Activated CD4-positive, alpha-beta T cell treated with anti-CD3 and anti-CD28 coated beads, Interleukin-2, Interleukin-6, amounts not matched to agents 100 ng/mL and 50 ng/mL, durations not matched to agents 16 hours and 8 hours (primary cell): ENCODE measurements at regions not wholly inside any gene's neighbourhood (a gene's known extent, or its start where the extent isn't known, plus 50 kb on each side); places are given as distances from the start of the nearest gene placed in this dataset.

ENCODE experiments used
- DNase-seq: peaks from one replicate; pipeline ENCODE4 v3.0.0-alpha.2; 2020

DNA sequence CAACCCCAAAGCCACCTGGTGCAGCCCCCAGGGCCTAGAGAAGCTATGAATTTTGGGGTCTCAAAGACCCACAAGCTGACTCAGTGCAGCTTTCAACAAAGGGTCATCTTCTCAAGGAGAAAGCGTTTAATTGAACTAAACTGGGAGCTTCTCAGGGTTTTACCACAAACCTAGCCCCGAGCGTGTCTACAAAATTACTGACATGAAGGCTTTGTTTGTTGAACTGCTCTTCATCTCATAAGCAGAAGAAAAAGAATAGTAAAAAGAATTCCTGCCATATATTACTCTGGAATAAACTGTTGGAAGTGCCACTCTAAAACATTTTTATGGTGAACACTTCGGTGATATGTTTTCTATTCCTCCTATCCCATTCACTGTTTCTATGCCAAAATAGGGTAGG lies 50.8 kb upstream of the INCENP start:
- no peak for DNase-seq

- no peak for DNase-seq
Measured at GRCh38 chr11:62071408-62071807, 52.4 kb upstream of the INCENP start.

GRCh38 chr11:62069986-62070919 lies 53.6 kb upstream of the INCENP start:
- no peak for DNase-seq

- peak; percentile 56 for DNase-seq
Measured at GRCh38 chr11:62069374-62069773, 54.4 kb upstream of the INCENP start.

DNA sequence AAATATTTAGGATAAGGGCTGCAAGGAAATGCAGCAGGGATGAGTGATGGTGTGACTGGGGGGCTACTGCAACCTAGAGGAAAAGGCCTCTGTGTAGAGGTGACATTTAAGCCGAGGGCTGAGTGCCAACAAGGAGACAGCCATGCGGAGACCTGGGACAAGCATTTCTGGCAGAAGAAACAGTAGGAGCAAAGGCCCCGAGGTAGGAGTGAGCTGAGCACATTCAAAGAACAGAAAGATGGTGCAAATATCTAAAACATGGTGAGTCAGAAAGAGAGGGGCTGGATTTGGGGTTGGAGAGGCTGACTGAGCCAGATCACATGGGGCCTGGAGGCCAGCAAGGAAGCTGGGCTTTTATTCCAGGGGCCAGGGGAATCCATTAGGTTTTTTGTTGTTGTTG lies 55.1 kb upstream of the INCENP start:
- no peak for DNase-seq

DNA sequence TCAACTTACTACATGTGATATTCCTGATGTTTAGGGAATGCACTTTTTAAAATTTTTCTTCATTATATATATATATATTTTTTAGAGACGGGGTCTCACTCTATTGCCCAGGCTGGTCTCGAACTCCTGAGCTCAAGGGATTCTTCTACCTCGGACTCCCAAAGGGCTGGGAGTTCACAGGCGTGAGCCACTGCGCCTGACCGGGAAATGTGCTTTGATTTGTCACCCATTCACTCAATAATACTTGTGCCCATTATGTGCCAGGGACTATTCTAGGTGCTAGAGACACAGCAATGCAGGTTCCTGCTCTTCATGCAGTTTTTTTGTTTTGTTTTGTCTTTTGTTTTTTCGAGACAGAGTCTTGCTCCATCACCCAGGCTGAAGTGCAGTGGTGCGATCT lies 56.1 kb upstream of the INCENP start:
- no peak for DNase-seq

DNA sequence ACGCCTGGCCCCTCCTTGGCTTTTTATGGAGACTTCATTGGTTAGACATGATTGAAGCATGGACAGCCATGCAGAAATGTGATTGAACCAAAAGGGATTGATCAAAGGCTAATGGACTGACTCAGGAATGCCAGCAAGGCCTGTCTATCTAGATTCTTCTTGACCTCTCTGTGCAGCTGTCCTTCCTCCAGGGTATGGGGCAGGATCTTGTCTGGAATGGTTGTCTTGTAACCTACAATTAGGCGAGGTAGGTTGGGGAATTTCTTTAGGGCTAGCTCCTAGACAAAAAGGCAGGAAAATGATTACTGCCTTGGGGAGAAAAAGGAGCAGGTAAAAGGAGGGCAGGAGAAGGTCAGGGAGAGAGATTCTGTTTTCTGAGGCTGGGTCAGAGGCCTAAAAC lies 59.6 kb upstream of the INCENP start:
- no peak for DNase-seq

DNA sequence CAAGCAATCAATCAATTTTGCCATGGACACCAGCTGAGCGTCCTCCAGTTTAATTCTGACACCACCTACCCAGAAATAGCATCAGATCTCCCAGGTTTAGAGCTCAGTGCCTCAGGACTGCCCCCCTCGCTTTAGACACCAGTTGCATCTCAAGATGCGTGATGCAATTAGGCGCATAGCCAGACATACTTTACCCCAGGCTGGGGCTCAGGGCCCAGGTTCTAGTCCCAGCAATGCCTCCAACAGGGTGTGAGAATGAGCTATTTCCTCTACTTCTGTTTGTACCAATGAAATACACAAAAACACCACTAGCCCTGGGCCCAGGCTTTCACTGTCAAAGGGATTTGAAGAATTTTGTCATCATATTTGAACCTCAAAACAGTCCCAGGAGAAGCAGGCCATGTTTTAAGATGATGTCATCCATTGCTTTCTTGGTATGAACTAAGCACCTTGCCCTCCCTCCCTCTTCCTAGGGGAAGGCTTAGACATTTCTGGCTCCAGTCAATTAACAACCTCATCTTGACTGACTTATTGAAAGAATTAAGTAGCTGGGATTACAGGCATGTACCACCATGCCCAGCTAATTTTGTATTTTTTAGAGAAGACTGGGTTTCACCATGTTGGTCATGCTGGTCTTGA lies 61.5 kb upstream of the INCENP start:
- no peak for DNase-seq

GRCh38 chr11:62061356-62062222 lies 62.2 kb upstream of the INCENP start:
- no peak for DNase-seq

GRCh38 chr11:62057069-62057468 lies 66.7 kb upstream of the INCENP start:
- DNase-seq: no peak

GRCh38 chr11:62055970-62056369 lies 67.8 kb upstream of the INCENP start:
- DNase-seq: no peak

DNA sequence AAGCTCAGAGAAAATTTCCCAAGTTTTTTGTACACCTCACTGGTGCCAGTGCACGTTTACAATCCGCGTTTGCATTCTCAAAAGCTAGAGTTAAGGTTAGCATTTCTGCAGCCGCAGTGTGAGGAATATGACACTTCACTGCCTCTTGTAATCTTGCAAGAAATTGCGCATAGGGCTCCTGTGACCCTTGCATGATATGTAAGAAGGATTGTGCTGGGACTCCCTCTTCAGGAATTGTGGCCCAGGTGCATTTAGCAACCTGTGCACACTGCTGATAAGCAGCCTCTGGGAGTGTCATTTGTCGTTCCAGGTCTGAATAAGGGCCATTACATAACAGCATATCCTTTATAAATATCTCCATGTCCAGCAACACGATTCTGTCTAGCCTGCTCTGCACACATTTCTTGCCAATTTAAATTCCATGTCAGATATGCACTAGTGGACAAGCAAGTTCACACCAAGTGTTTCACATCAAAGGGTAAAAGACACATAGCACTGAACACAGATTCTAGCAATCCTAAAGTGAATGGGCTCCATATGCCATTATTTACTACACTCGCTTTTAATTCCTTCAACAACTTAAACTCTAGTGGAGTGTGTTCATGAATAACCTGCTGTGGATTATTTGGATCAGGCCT lies 69.2 kb upstream of the INCENP start:
- no peak for DNase-seq

DNA sequence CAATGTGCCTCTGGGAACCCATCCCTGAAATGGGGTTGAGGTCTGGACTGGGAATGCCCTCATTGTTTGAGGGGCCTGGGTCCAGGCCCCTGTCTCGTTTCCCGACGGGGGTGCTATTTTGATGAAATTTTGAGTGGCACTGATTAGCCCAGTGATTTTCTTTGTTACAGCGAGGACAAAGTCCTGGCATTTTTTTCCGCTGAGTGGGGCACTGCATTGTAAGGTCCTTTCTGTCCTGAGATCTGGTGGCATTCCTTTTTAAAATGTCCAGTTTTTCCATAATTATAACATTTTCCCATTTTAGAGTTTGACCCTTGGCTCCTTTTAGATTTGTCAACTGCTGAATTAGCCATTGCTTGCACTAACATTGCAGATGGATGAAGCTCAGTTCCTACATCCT lies 69.7 kb upstream of the INCENP start:
- no peak for DNase-seq

DNA sequence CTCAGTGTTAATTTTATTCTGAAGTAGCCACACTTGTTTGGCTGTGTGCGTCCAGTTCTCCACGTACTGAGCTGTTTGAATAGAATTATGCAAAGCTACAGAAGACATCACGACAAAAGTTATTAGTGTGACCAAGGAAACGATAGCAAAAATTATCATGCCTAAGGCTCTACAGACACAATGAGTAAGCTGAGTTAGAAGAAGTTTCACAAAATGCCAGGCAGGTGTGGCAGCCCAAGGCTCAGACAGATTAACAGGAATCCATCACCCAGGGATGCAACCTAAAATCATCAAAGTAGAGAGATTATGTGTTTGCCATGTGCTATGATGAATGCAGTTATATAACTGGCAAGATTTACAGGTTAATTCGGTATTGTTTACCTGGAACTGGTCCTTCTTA lies 73.1 kb upstream of the INCENP start:
- no peak for DNase-seq

DNA sequence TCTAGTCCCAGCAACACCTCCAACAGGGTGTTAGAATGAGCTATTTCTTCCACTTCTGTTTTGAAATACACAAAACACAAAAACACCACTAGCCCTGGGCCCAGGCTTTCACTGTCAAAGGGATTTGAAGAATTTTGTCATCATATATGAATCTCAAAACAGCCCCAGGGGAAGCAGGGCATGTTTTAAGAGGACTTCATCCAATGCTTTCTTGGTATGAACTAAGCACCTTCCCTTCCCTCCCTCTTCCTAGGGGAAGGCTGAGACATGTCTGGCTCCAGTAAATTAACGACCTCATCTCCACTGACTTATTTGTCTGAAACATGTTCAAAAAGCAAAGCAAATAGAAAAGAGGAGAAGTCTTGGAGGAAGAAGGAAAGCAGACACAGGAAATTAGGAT lies 75.7 kb upstream of the INCENP start:
- no peak for DNase-seq

DNA sequence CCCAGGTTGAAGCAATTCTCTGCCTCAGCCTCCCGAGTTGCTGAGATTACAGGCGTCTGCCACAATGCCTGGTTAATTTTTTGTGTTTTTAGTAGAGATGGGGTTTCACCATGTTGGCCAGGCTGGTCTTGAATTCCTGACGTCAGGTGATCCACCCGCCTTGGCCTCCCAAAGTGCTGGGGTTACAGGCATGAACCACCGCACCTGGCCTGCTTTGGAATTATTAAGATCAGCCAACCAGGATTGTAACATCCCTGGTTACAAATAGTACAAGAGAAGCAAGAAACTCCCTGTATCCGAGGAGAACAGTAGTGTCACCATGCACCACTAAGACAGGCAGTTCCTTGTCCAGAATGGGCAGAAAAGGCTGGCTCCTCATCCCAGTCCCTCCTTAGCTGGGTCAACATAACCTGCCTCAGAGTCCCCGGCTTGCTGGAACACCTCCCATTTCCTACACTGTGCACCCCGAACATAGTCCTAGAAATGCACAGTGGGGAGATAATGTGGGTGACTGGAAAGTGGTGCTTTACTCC lies 77.2 kb upstream of the INCENP start:
- DNase-seq: no peak

GRCh38 chr11:62044639-62045121 lies 77.2 kb upstream of the FTH1 start:
- DNase-seq: no peak

DNA sequence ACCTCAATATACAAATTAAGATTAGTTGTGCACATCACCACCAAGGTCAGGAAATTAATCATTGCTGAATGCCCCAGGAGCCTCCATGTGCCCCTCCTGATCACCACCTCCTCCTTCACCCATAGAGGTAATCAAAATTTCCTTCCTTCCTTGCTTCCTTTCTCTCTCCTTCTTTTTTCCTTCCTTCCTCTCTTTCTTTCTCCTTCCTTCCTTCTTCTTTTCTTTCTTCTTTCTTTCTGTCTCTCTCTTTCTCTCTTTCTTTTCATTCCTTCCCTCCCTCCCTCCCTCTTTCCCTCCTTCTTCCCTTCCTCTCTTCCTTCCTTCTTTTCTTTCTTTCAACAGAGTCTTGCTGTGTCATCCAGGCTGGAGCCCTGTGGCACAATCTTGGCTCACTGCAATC lies 67.9 kb upstream of the FTH1 start:
- DNase-seq: no peak

- DNase-seq: no peak
Measured at GRCh38 chr11:62034036-62034338, 66.6 kb upstream of the FTH1 start.

- peak; percentile 10 for DNase-seq
Measured at GRCh38 chr11:62033191-62034035, 66.0 kb upstream of the FTH1 start.

DNA sequence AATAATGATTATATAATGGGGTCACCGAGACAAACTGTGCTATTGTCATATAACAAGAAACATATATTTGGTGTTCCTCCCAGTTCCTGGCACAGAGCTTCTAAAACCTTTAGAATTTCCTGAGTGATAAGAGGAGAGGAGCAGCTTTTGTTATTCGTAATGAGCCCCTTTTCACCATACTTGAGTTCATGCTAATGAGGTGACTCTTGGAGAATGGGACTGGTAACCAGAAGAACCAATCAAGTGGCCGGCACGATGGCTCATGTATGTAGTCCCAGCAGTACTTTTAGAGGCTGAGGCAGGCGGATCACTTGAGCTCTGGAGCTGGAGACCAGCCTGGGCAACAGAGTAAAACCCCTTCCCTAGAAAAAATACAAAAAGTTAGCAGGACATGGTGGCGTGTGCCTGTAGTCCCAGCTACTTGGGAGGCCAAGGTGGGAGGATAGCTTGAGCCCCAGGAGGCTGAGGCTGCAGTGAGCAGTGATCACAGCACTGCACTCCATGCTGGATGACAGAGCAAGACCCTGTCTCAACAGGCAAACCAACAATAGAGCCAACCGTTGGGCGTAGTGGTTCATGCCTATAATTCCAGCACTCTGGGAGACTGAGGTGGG lies 62.7 kb upstream of the FTH1 start:
- no peak for DNase-seq
